Adipocyte (in vitro differentiated cells): ENCODE measurements at regions not wholly inside any gene's neighbourhood (a gene's known extent, or its start where the extent isn't known, plus 50 kb on each side); places are given as distances from the start of the nearest gene placed in this dataset.
A peak's percentile ranks its signal among the peaks of the same experiment; 100 is the strongest.

ENCODE experiments used
- DNase-seq: peaks from one replicate; pipeline ENCODE4 v3.0.0-alpha.2; 2015; ENCODE audit warnings: low read depth
- H3K27me3 ChIP-seq: replicated peaks from 2 replicates; pipeline ENCODE4 v1.7.0; 2013; ENCODE audit warnings: mild to moderate bottlenecking, low read length, moderate library complexity; ENCODE audit not compliant: control insufficient read depth, insufficient read depth
- H3K36me3 ChIP-seq: 2 replicates; pipeline ENCODE4 v1.7.0; 2013; ENCODE audit warnings: low read length, mild to moderate bottlenecking, moderate library complexity; ENCODE audit not compliant: control insufficient read depth, insufficient read depth, severe bottlenecking
- H3K4me1 ChIP-seq: 2 replicates; pipeline ENCODE4 v1.7.0; 2013; ENCODE audit warnings: mild to moderate bottlenecking, low read length, moderate library complexity; ENCODE audit not compliant: control insufficient read depth, insufficient read depth
- H3K4me3 ChIP-seq: 2 replicates; pipeline ENCODE4 v1.7.0; 2013; ENCODE audit warnings: mild to moderate bottlenecking, low read length, moderate library complexity
- H3K9ac ChIP-seq: 2 replicates; pipeline ENCODE4 v1.7.0; 2013; ENCODE audit warnings: mild to moderate bottlenecking, low read length, moderate library complexity
- H3K9me3 ChIP-seq: 2 replicates; pipeline ENCODE4 v1.7.0; 2013; ENCODE audit warnings: mild to moderate bottlenecking, low read length, moderate library complexity; ENCODE audit not compliant: control insufficient read depth

GRCh38 chr12:107436376-107436775 lies 249.2 kb upstream of the PWP1 start:
- no peaks in the 10 kb centered on the region for H3K9me3 ChIP-seq
- H3K27me3 ChIP-seq, result no peaks in the 10 kb centered on the region
- H3K4me3 ChIP-seq, result no peak overlapping the region
- H3K4me1 ChIP-seq, result peaks cover 7% of the 10 kb centered on the region
- no peaks in the 10 kb centered on the region for H3K36me3 ChIP-seq
- peak; percentile 53 for DNase-seq
- no peak overlapping the region for H3K9ac ChIP-seq

- Histone ChIP-seq H3K4me1 (peaks cover 11% of the 10 kb centered on the region), H3K4me3 (no peak overlapping the region), H3K27me3 (no peaks in the 10 kb centered on the region), H3K9ac (no peak overlapping the region), H3K9me3 (no peaks in the 10 kb centered on the region), H3K36me3 (no peaks in the 10 kb centered on the region)
- DNase-seq, result no peak
Measured at GRCh38 chr12:107436836-107437235, 248.8 kb upstream of the PWP1 start.

- Histone ChIP-seq H3K27me3 (no peaks in the 10 kb centered on the region), H3K9ac (no peak overlapping the region), H3K9me3 (no peaks in the 10 kb centered on the region), H3K4me3 (no peak overlapping the region), H3K4me1 (peaks cover 22% of the 10 kb centered on the region), H3K36me3 (no peaks in the 10 kb centered on the region)
- no peak for DNase-seq
Measured at GRCh38 chr12:107437954-107438353, 247.6 kb upstream of the PWP1 start.

- H3K4me3 ChIP-seq, result no peak overlapping the region
- DNase-seq, result no peak
- H3K9me3 ChIP-seq, result no peaks in the 10 kb centered on the region
- H3K27me3 ChIP-seq, result no peaks in the 10 kb centered on the region
- H3K4me1 ChIP-seq, result peaks cover 22% of the 10 kb centered on the region
- H3K36me3 ChIP-seq, result no peaks in the 10 kb centered on the region
- no peak overlapping the region for H3K9ac ChIP-seq
Measured at GRCh38 chr12:107439026-107439738, 246.4 kb upstream of the PWP1 start.

GRCh38 chr12:107440606-107441005 lies 245.0 kb upstream of the PWP1 start:
- DNase-seq, result no peak
- H3K36me3 ChIP-seq, result no peaks in the 10 kb centered on the region

GRCh38 chr12:107441665-107442300 lies 243.8 kb upstream of the PWP1 start:
- no peak for DNase-seq
- Histone ChIP-seq H3K4me3 (peak overlapping the region; percentile 75), H3K9ac (peak overlapping the region; percentile 80), H3K4me1 (peaks cover 14% of the 10 kb centered on the region), H3K27me3 (no peaks in the 10 kb centered on the region), H3K36me3 (no peaks in the 10 kb centered on the region), H3K9me3 (no peaks in the 10 kb centered on the region)

More at GRCh38 chr12:107440606-107441005, 245.0 kb upstream of the PWP1 start:
- H3K9me3 ChIP-seq, result no peaks in the 10 kb centered on the region
- peaks cover 22% of the 10 kb centered on the region for H3K4me1 ChIP-seq
- H3K9ac ChIP-seq, result no peak overlapping the region
- no peaks in the 10 kb centered on the region for H3K27me3 ChIP-seq
- H3K4me3 ChIP-seq, result no peak overlapping the region

- no peak for DNase-seq
- H3K4me1 ChIP-seq, result peaks cover 14% of the 10 kb centered on the region
- H3K9ac ChIP-seq, result peak overlapping the region; percentile 80
- H3K27me3 ChIP-seq, result no peaks in the 10 kb centered on the region
- peak overlapping the region; percentile 75 for H3K4me3 ChIP-seq
- H3K36me3 ChIP-seq, result no peaks in the 10 kb centered on the region
- no peaks in the 10 kb centered on the region for H3K9me3 ChIP-seq
Measured at GRCh38 chr12:107442326-107442987, 243.1 kb upstream of the PWP1 start.

- Histone ChIP-seq H3K4me1 (peaks cover 14% of the 10 kb centered on the region), H3K9ac (no peak overlapping the region), H3K36me3 (no peaks in the 10 kb centered on the region), H3K9me3 (no peaks in the 10 kb centered on the region), H3K27me3 (no peaks in the 10 kb centered on the region), H3K4me3 (no peak overlapping the region)
- no peak for DNase-seq
Measured at GRCh38 chr12:107443320-107444090, 242.1 kb upstream of the PWP1 start.

GRCh38 chr12:107444771-107445170 lies 240.8 kb upstream of the PWP1 start:
- Histone ChIP-seq H3K9ac (no peak overlapping the region), H3K27me3 (no peaks in the 10 kb centered on the region), H3K9me3 (no peaks in the 10 kb centered on the region), H3K4me3 (no peak overlapping the region), H3K4me1 (peaks cover 14% of the 10 kb centered on the region), H3K36me3 (no peaks in the 10 kb centered on the region)
- DNase-seq, result no peak

GRCh38 chr12:107446476-107446875 lies 239.1 kb upstream of the PWP1 start:
- H3K4me1 ChIP-seq, result peaks cover 14% of the 10 kb centered on the region
- H3K9ac ChIP-seq, result no peak overlapping the region
- H3K36me3 ChIP-seq, result no peaks in the 10 kb centered on the region
- H3K4me3 ChIP-seq, result no peak overlapping the region
- no peaks in the 10 kb centered on the region for H3K27me3 ChIP-seq
- no peak for DNase-seq
- no peaks in the 10 kb centered on the region for H3K9me3 ChIP-seq

GRCh38 chr12:107447336-107447735 lies 238.3 kb upstream of the PWP1 start:
- peaks cover 6% of the 10 kb centered on the region for H3K4me1 ChIP-seq
- H3K4me3 ChIP-seq, result no peak overlapping the region
- H3K27me3 ChIP-seq, result no peaks in the 10 kb centered on the region
- H3K9me3 ChIP-seq, result no peaks in the 10 kb centered on the region
- no peaks in the 10 kb centered on the region for H3K36me3 ChIP-seq
- H3K9ac ChIP-seq, result no peak overlapping the region
- no peak for DNase-seq
